ENCODE measurements at regions not wholly inside any gene's neighbourhood (a gene's known extent, or its start where the extent isn't known, plus 50 kb on each side); places are given as distances from the start of the nearest gene placed in this dataset.
"Not testable (repeated sequence)": the region's sequence is repeated elsewhere in the genome, so short reads cannot be mapped to it uniquely, and the experiment has no call there.

GRCh38 chr2:240236217-240237111 lies 96.0 kb upstream of the OTOS start:
- Histone ChIP-seq H3K4me3 (ENCODE audit: low read length) (no peak overlapping the region), H3K4me1 (ENCODE audit: control insufficient read depth, insufficient read depth, low read length) (peaks cover 3% of the 10 kb centered on the region), H3K9me3 (ENCODE audit: control insufficient read depth, low read length) (no peaks in the 10 kb centered on the region), H3K27ac (ENCODE audit: low read length) (peak overlapping the region; percentile 87), H3K27me3 (ENCODE audit: control insufficient read depth, insufficient read depth) (no peaks in the 10 kb centered on the region)
- 41% methylated on average over 12 of the region's 12 CpGs for WGBS
- DNase-seq (peak; percentile 60 to 89 (median 87)), ATAC-seq (peak; percentile 40 to 65)
- intact Hi-C loops (cut with DNase I) = loop anchor here in 1 of 4 donors (10.0 kb wide), 2 partner anchors 58 to 108 kb away; no protein-coding TSS in a partner anchor

- Histone ChIP-seq H3K4me3 (ENCODE audit: low read length) (no peak overlapping the region), H3K4me1 (ENCODE audit: control insufficient read depth, insufficient read depth, low read length) (peaks cover 3% of the 10 kb centered on the region), H3K27ac (ENCODE audit: low read length) (peak overlapping the region; percentile 67), H3K9me3 (ENCODE audit: control insufficient read depth, low read length) (no peaks in the 10 kb centered on the region), H3K27me3 (ENCODE audit: control insufficient read depth, insufficient read depth) (no peaks in the 10 kb centered on the region)
- intact Hi-C loops (cut with DNase I) = loop anchor here in 1 of 4 donors (10.0 kb wide), 2 partner anchors 57 to 107 kb away; no protein-coding TSS in a partner anchor
- DNase-seq = peak in 2 of 3 donors; percentile 46 to 68
- WGBS = 13% methylated on average over 11 of the region's 11 CpGs
- ATAC-seq = peak in 1 of 2 donors; percentile 0
Observed at GRCh38 chr2:240237609-240238174, 97.2 kb upstream of the OTOS start.

GRCh38 chr2:240238201-240238600 lies 97.7 kb upstream of the OTOS start:
- intact Hi-C loops (cut with DNase I) = loop anchor here in 1 of 4 donors (10.0 kb wide), 2 partner anchors 57 to 107 kb away; no protein-coding TSS in a partner anchor
- H3K27me3 ChIP-seq (ENCODE audit: control insufficient read depth, insufficient read depth) = no peaks in the 10 kb centered on the region
- H3K27ac ChIP-seq (ENCODE audit: low read length) = no peak overlapping the region
- ATAC-seq (no peak), DNase-seq (no peak)
- H3K4me3 ChIP-seq (ENCODE audit: low read length) = no peak overlapping the region
- peaks cover 3% of the 10 kb centered on the region for H3K4me1 ChIP-seq (ENCODE audit: control insufficient read depth, insufficient read depth, low read length)
- no peaks in the 10 kb centered on the region for H3K9me3 ChIP-seq (ENCODE audit: control insufficient read depth, low read length)
- WGBS = 77% methylated on average over 1 of the region's 1 CpG

GRCh38 chr2:240238786-240239185 lies 98.3 kb upstream of the OTOS start:
- no peak overlapping the region for H3K4me3 ChIP-seq (ENCODE audit: low read length)
- no peak overlapping the region for H3K27ac ChIP-seq (ENCODE audit: low read length)
- DNase-seq (no peak), ATAC-seq (no peak)
- no peaks in the 10 kb centered on the region for H3K9me3 ChIP-seq (ENCODE audit: control insufficient read depth, low read length)
- intact Hi-C loops (cut with DNase I) = loop anchor here in 1 of 4 donors (10.0 kb wide), 2 partner anchors 56 to 106 kb away; no protein-coding TSS in a partner anchor
- no peaks in the 10 kb centered on the region for H3K27me3 ChIP-seq (ENCODE audit: control insufficient read depth, insufficient read depth)
- WGBS = 75% methylated on average over 1 of the region's 1 CpG
- peaks cover 3% of the 10 kb centered on the region for H3K4me1 ChIP-seq (ENCODE audit: control insufficient read depth, insufficient read depth, low read length)

- Histone ChIP-seq H3K9me3 (ENCODE audit: control insufficient read depth, low read length) (no peaks in the 10 kb centered on the region), H3K4me1 (ENCODE audit: control insufficient read depth, insufficient read depth, low read length) (peaks cover 3% of the 10 kb centered on the region), H3K27me3 (ENCODE audit: control insufficient read depth, insufficient read depth) (no peaks in the 10 kb centered on the region), H3K27ac (ENCODE audit: low read length) (no peak overlapping the region), H3K4me3 (ENCODE audit: low read length) (no peak overlapping the region)
- 86% methylated on average over 1 of the region's 1 CpG for WGBS
- ATAC-seq (no peak), DNase-seq (peak in 1 of 3 donors; percentile 14)
- intact Hi-C loops (cut with DNase I) = loop anchor here in 1 of 4 donors (10.0 kb wide), 2 partner anchors 55 to 105 kb away; no protein-coding TSS in a partner anchor
Observed at GRCh38 chr2:240239325-240239724, 98.9 kb upstream of the OTOS start.

- WGBS = 92% methylated on average over 2 of the region's 2 CpGs
- Histone ChIP-seq H3K9me3 (ENCODE audit: control insufficient read depth, low read length) (no peaks in the 10 kb centered on the region), H3K4me3 (ENCODE audit: low read length) (no peak overlapping the region), H3K4me1 (ENCODE audit: control insufficient read depth, insufficient read depth, low read length) (peaks cover 3% of the 10 kb centered on the region), H3K27ac (ENCODE audit: low read length) (no peak overlapping the region), H3K27me3 (ENCODE audit: control insufficient read depth, insufficient read depth) (no peaks in the 10 kb centered on the region)
- ATAC-seq (no peak), DNase-seq (no peak)
- intact Hi-C loops (cut with DNase I) = no loop called here
Observed at GRCh38 chr2:240240017-240240734, 99.7 kb upstream of the OTOS start.

GRCh38 chr2:240240781-240241180 lies 100.3 kb upstream of the OTOS start:
- H3K4me1 ChIP-seq (ENCODE audit: control insufficient read depth, insufficient read depth, low read length) = peaks cover 3% of the 10 kb centered on the region
- ATAC-seq (no peak), DNase-seq (no peak)
- no peaks in the 10 kb centered on the region for H3K27me3 ChIP-seq (ENCODE audit: control insufficient read depth, insufficient read depth)
- intact Hi-C loops (cut with DNase I) = no loop called here
- H3K9me3 ChIP-seq (ENCODE audit: control insufficient read depth, low read length) = no peaks in the 10 kb centered on the region
- no peak overlapping the region for H3K4me3 ChIP-seq (ENCODE audit: low read length)
- no peak overlapping the region for H3K27ac ChIP-seq (ENCODE audit: low read length)
- 45% methylated on average over 1 of the region's 1 CpG for WGBS

- H3K4me1 ChIP-seq (ENCODE audit: control insufficient read depth, insufficient read depth, low read length) = no peaks in the 10 kb centered on the region
- intact Hi-C loops (cut with DNase I) = no loop called here
- DNase-seq = no peak
- 92% methylated on average over 2 of the region's 2 CpGs for WGBS
- H3K27me3 ChIP-seq (ENCODE audit: control insufficient read depth, insufficient read depth) = no peaks in the 10 kb centered on the region
- no peak overlapping the region for H3K4me3 ChIP-seq (ENCODE audit: low read length)
- H3K27ac ChIP-seq (ENCODE audit: low read length) = no peak overlapping the region
- no peaks in the 10 kb centered on the region for H3K9me3 ChIP-seq (ENCODE audit: control insufficient read depth, low read length)
- ATAC-seq = no peak
Observed at GRCh38 chr2:240241572-240241971, 101.1 kb upstream of the OTOS start.

GRCh38 chr2:240243049-240243448 lies 102.6 kb upstream of the OTOS start:
- intact Hi-C loops (cut with DNase I); H3K4me1 ChIP-seq (ENCODE audit: control insufficient read depth, insufficient read depth, low read length); ATAC-seq; H3K4me3 ChIP-seq (ENCODE audit: low read length); H3K27ac ChIP-seq (ENCODE audit: low read length); H3K9me3 ChIP-seq (ENCODE audit: control insufficient read depth, low read length); H3K27me3 ChIP-seq (ENCODE audit: control insufficient read depth, insufficient read depth); DNase-seq: not testable (repeated sequence)
- 89% methylated on average over 12 of the region's 12 CpGs for WGBS

- DNase-seq (peak in 1 of 3 donors; percentile 29), ATAC-seq (no peak)
- H3K27me3 ChIP-seq (ENCODE audit: control insufficient read depth, insufficient read depth) = no peaks in the 10 kb centered on the region
- H3K9me3 ChIP-seq (ENCODE audit: control insufficient read depth, low read length) = no peaks in the 10 kb centered on the region
- H3K4me3 ChIP-seq (ENCODE audit: low read length) = no peak overlapping the region
- intact Hi-C loops (cut with DNase I) = no loop called here
- H3K4me1 ChIP-seq (ENCODE audit: control insufficient read depth, insufficient read depth, low read length) = peaks cover 3% of the 10 kb centered on the region
- WGBS = 67% methylated on average over 15 of the region's 15 CpGs
- H3K27ac ChIP-seq (ENCODE audit: low read length) = no peak overlapping the region
Observed at GRCh38 chr2:240244543-240244942, 104.1 kb upstream of the OTOS start.

All from right cardiac atrium (tissue), 5 donors.